DMS153 treated with DMSO at 0.1 percent for 48 hours (cell line): ENCODE measurements at regions not wholly inside any gene's neighbourhood (a gene's known extent, or its start where the extent isn't known, plus 50 kb on each side); places are given as distances from the start of the nearest gene placed in this dataset.
"Not testable (repeated sequence)": the region's sequence is repeated elsewhere in the genome, so short reads cannot be mapped to it uniquely, and the experiment has no call there.

Experiments
- DNase-seq: peaks from one replicate; lab custom pipeline; 2025; ENCODE audit not compliant: unreplicated experiment; lab: John Stamatoyannopoulos, UW

DNA sequence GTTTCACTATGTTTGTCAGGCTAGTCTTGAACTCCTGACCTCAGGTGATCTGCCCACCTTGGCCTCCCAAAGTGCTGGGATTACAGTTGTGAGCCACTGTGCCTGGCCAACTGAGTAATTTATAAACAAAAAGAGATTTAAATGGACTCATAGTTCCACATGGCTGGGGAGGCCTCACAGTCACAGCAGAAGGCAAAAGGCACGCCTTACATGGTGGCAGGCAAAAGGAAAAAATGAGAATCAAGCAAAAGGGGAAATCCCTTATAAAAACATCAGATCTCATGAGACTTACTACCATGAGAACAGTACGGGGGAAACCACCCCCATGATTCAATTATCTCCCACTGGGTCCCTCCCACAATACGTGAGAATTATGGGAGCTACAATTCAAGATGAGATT lies 73.2 kb upstream of the TIAM1 start:
- not testable (repeated sequence) for DNase-seq

DNA sequence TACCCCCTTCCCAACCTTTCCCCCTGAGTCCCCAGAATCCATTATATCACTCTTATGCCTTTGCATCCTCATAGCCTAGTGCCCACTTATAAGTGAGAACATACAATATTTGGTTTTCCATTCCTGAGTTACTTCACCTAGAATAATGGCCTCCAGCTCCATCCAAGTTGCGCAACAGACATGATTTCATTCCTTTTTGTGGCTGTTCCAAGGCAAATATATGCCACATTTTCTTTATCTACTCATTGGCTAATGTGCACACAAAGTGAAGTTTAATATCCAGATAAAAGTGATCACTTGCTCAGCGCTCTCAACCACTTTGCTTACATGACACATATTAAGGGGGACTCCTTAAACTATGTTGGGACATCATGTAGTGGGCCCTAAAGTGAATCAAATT lies 72.4 kb upstream of the TIAM1 start:
- DNase-seq = no peak

DNA sequence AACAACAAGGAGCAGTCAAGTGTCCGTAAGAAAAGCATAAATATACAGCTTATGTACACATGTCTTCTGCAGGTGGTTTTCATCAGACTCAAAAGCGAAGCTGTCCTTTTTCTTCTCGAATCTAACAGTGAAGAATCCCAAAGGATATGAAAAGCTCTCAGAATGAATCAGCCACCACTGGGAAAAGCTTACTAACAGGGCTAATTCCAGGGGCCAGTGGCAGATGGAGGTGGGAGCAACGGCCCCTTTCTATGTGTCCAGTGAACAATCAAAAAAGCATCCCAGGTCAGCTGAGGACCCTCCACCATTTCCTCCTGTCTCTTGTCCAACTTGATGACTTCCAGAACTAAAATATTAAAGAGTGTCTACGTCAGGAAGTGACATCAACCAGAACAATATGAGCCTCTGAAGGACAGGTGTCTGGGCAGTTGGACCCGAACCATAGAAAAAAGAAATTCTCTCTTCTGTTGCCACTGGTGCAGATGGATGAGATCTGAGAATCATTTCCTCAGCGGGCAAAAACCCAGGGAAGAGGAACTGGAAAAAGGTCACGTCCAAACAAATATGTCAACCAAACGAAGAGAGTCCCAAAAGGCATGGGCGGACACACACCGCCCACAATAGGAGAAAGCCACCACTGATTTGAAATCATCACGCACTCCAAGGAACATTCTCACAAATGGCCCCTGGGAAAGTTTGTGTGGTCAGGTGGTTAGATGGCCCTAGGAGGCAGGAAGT lies 70.4 kb upstream of the TIAM1 start:
- DNase-seq = no peak

DNA sequence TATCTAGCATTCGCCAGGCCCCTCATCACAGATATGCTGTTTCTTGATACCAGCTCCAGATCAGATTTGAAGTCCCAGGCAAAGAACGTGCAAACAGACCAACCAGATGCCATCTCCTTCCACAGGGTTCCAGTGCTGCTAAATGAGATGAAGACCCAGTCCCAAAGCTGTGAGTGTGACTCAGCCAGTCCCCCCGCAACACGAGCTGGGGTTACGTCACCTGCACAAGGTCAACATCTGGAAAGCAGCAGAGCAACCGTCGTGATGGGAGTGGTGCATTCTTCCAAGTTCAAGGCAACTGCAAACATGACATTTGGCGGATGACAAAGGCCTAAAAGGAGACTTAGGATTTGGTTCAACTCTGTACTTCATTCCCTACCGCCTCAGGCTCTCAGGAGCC lies 69.6 kb upstream of the TIAM1 start:
- DNase-seq = no peak

DNA sequence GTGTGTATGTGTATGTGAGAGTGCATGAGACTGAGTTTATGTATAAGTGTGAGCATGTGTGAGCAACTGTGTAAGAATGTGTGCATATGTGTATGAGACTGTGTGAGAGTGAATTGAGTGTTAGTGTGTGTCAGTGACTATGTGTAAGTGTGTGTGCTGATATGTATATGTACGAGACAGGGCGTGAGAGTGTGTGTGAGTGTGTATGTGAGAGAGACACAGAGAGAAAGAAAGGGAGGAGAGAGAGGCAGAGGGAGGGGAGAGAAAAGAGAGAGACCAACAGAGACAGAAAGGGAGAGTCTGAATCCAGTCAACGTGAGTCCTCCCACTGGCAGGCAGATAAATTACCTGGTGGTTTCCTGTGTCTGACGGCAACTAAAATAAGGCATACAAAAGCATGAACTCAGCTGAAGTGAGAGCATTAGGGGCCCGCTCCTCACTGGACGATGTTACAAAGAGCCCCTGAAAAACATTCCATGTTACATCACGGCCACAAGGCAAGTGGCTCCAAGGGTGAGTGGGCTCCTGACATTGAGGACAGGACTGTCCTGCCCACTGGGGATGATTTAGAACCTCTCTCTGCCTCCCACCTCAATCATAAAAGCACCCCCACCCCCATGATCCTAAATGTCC lies 66.6 kb upstream of the TIAM1 start:
- DNase-seq = no peak

DNA sequence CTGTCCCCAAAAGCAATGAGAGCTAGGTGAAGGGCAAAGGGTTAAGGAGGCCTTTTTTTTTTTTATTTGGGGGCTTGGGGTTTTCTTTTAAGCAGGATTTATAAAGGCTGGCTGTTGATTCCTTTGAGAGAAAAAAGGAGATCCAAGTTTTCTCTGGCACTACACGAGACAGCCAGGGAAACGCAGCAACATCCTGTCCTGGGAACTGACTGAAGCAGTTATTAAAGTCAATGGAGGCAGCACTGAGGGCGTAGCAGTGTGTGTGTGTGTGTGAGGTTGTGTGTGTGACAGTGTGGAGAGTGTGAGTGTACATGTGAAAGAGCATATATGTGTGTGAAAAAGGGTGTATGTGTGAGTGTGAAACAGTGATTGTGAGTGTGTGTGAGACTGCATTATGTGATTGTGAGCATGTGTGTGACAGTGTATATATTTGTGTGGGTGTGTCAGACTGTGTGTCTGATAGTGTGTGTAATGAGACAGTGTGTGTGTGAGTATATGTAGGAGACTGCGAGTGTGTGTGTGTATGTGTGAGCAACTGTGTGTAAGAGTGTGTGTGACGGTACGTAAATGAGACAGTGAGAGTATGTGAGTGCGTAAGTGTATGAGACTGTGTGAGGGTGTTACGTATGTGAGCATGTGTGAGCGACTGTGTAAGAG lies 65.9 kb upstream of the TIAM1 start:
- no peak for DNase-seq

DNA sequence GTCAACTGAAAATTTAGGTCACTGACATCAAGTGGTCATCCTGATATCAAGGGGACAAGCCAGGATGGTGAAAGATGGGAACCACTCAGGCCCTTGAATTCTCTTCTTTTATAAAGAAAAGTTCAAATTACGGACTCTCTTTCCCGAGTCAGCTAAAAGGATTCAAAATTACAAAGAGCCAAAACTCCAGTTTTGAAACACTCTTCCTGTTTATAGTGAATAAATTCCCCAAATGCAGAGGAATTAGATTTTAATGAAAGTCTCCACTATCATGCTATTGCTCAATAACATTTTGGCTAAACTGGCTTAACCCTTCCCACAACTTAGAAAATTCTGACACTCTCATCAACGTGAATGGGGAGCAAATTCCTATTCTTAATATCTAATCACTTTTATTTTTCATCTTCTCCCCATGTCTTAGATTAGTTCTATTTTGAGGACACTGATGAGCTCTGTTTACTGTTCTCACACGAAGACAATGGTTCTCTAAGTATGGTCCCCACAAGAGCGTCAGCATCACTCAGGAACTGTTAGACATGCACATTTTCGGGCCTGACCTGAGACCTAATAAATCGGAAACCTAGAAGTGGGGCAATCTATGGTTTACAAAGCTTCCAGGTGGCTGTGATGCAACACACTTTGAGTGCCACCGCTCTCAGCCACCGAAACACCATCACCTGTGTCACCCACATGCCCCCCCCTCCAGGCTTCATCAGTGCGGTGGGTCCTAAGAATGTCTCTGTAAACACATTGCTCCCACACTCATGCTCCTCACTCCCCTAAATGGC lies 64.4 kb upstream of the TIAM1 start:
- DNase-seq = no peak

DNA sequence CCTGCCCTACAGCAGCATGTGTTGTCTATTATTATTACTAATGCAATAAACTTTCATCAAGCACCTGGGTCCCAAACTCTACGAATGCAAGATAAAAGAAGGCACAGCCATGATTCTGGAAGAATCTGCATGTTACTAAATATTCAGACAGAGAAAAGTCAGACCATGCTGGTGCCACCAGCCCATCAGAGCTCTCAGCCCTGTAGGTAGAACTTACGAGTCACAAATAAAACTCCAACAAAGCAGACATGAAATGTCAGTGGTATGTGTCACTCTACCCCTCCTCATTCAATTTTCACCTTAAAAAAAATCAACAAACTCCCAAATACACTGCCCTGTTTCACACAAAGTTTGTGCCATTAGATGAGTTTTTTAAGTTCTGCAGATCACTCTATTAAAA lies 62.4 kb upstream of the TIAM1 start:
- no peak for DNase-seq

DNA sequence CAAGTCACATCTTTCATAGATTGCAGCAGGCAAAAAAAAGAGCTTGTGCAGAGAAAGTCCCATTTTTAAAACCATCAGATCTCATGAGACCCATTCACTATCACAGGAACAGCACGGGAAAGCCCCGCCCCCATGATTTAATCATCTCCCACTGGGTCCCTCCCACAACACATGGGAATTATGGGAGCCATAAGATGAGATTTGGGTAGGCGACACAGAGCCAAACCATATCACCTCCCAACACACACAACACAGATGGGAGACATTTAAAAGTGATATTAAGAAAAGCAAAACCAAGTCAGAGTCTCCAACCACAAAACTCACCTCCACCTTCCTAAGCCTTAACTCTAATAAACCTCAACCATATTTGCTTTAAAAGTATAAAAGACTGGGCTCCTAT lies 61.5 kb upstream of the TIAM1 start:
- no peak for DNase-seq

DNA sequence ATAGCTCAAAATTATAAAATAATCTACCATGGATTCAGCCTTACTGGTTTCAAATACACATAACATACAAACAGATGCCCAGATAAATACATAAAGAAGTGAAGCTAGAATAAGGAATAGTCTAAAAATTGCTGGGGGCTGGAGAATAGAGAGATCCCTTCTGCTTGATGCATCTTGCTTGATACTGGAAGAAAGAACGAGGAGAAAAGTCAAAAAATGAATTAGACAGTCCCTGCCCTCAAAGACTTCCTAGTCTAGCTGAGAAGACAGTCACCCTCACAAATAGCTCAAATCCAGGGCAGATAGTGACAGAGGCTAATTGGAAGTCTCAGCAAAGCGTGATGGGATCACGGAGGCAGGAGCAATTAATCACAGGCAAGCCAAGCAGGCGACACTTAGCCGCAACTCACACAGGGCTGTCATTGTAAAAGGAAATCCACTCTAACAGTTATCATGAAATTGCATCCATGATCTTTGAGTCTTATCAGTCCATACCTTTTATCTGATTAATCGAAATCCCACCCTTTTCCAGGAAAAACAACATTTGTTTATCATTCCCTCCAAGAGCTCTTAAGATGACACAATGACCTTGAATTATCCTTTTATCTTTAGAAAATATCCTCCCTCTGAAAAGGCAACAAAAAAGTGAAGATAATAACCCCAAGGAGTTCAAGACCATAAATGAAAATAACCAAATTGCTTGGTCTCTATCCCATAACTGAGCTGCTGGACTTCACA lies 59.7 kb upstream of the TIAM1 start:
- no peak for DNase-seq

DNA sequence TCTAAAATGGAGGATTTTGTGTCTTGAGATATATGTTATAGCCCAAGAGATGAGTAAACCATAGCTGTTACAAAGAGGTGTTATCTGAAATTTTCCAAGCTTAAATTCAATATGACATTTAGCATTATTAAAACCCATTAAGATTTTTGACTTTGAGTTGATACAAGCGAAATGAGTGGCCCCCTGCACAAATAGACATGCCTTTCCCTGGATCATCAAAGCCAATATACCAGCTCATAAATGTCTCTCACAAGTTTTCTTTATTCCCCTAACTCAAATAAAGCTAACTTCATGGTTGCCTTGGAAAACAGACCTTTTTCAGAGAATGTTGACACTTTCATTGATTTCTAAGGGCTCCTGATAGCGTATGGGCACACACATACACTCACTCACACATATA lies 55.5 kb upstream of the TIAM1 start:
- DNase-seq = no peak

DNA sequence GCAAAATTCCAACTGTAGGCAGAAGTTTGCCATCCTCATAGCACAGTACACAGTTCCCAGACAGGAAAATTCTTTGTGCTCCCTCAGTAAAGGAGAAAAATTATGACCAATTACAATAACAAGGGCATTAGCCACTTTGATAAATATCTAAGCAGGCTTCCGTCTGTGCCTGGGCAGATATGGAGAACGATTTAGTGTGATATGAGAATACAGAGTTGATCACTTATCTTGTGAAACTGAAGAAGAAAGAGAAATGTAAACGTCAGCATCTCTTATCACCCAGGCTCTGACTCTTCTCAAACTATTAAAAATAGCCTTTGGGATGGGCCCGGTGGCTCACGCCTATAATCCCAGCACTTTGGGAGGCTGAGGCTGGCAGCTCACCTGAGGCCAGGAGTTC lies 54.5 kb upstream of the TIAM1 start:
- DNase-seq = no peak

DNA sequence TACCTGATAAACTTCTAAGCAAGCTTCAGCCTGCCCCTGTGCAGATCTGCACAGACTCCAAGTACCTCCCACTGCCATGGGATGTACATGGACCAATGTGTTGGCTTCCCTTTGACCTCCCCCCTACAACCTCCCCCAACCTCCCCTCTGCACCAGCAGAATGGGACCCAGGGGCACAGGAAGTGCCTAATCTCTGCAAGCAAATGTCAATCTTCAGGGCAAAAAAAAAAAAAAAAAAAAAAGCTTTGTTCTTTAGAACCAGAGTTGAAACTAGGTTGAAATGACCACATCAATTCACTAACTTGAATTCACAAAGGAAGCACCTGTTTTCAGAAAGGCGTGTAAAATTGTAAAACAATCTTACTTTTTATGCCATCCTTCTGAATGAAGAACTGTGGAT lies 53.9 kb upstream of the TIAM1 start:
- DNase-seq = no peak

DNA sequence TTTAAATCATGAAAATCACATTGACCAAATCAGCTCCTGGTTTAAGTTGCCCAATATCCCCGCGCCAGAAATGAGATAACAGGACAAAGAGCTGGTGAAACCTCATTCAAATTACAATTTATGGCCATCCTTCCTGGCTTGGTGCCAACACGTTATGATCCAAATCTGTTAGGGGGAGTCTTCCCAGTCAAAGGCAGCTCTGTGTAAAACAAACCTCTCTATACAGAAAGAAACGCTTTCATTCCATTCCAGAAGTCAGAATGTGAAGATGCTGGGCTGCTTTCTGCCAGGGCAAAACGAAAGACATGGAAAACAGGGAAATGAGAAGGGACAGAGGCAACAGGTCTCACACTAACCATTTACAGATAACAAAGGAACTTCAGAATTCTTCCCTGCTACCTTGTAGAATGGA lies 53.5 kb upstream of the TIAM1 start:
- DNase-seq = no peak

DNA sequence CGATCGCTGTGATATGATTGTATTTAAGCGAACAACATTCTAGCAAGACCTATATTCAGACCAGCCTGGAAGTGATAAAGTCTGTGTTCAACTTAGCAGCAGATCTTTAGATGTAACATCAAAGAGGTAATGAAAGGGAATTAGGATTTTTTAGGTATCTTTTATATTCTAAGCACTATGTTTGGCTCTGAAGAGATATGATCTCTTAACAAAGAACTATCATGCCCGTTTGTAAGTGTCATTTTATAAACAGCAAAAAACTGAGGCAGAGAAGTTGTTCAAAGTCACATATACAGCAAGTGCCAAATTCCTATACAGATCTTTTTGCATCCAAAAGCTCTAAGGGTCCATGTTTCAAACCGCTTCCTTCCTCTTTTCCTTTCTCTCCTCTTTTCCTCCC lies 53.0 kb upstream of the TIAM1 start:
- no peak for DNase-seq

DNA sequence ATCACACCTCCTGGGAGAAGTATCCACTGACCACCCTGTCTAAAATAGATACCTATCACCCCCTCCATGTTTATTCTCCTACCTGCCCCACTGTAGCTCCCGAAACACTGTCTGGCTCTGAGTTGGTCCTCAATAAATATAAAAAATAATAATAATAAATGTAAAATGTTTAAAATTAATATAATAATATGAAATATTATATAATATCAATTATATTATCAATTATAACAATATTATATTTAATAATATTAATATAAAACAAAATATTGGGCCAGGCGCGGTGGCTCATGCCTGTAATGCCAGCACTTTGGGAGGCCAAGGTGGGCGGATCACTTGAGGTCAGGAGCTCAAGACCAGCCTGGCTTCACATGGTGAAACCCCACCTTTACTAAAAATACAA lies 52.3 kb upstream of the TIAM1 start:
- no peak for DNase-seq

DNA sequence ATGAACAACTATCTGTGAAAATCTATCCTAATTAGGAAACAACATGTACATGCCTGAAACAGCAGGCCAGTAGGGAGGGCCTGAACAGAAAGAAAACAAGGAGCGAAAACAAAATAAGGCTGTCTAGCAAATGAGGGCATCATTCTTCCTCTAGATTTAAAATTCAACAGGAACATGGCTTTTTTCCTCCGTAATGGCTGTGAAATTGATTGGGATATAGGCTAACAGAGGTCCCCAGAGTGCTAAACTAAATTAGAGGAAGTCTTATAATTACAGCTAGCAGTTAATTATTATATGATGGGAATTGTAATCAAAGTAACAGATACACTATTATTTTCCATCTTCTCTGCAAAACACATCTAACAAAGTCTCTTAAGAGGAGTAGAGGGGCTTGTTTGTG lies 51.7 kb upstream of the TIAM1 start:
- no peak for DNase-seq

DNA sequence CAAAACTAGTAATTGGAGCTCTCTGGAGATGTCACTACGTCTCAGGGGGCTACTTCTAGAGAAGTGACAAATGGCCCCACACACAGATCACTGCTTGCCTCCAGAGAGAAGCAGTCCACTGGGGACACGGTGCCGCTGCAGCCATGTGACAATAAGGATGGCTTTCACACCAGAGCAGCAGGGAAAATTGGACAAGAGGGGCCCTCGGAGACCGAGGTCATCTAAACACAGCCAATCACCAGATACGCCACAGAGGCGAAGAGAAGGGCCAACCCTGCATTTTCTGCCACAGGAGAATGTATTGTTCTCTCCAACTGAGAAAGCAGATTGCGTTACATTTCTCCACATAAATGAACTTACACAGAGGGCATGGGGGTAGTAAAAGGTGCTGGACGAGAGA lies 51.2 kb upstream of the TIAM1 start:
- DNase-seq = no peak

DNA sequence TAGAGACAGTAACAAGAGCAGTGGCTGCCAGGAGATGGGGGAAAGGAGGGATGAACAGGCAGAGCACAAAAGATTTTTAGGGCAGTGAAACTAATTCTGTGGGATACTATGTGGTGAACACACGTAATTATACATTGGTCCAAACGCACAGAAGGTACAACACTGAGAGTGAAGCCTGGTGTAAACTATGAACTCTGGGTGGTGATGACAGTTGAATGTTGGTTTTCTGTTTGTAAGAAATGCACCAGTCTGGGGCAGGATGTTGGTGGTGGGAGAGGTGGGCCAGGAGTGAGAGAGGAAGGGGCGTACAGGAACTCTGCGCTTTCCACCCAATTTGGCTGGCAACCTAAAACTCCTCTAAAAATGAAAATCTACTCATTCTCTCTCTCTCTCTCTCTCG lies 50.2 kb upstream of the TIAM1 start:
- no peak for DNase-seq
